ENCODE measurements at regions not wholly inside any gene's neighbourhood (a gene's known extent, or its start where the extent isn't known, plus 50 kb on each side); places are given as distances from the start of the nearest gene placed in this dataset.

DNA sequence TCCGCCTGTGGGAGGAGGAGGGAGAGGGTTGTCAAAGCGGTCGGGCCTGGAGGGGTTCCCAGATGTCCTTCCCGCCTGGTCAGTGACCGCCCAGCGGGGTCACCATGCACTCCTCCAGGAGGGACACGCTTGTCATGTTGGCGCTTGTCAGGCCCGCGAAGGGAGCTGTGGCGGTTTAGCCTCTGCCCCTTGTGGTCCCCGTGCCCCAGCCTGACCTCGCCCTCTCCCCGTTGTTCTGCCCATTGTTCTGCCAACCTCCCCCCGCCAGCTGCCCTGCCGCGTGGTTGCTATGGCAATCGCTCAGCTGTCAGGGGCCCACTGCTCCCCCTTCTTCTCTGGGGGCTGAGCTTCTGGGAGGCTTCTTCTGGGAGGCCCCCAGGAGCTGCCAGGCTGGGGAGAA is 146.4 kb upstream of the CIBAR2 start:
- intact Hi-C loops (cut with DNase I; ENCODE audit: low total_unique reads): no loop called here
- DNase-seq (ENCODE audit: low spot score in 2 of 2): no peak

DNA sequence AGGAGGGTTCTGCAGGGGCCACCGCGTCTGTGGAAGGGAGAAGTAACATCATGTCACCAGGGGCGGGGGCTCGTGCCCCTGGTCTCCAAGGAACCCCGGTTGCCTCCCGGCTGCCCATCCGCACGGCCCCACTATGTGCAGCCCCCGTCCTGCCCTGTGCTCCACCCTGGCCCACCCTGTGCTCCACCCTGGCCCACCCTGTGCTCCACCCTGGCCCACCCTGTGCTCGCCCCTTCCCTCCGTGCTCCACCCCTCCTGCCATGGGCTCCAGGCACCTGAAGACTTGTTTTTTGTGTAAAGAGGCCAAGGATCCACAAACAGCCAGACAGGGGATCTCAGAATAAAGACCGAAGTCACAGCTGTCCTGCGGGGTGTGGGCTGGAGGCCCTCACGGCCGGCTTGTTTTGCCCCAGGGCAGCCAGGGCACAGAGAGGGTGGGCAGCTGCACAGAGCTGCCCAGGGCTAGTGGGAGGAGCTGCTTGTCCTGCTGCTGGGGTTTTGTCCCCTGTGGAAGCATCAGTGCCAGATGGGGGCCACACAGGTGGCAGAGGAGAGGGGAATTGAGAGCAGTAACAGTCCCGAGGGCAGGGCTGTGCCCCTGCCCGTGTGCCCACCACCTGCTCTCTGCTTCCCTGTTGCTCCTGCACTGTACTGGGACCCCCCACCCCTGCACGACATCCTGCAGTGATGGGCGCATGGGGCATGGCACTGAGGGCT is 147.0 kb upstream of the CIBAR2 start:
- 84% methylated on average over 11 to 16 of the region's 19 CpGs for WGBS, 2 donors
- H3K4me3 ChIP-seq (ENCODE audit: low read depth, poor library complexity, severe bottlenecking): no peak overlapping the region
- DNase-seq (ENCODE audit: low spot score in 2 of 2): no peak
- intact Hi-C loops (cut with DNase I; ENCODE audit: low total_unique reads): no loop called here
- no peak for TF ChIP-seq POLR2A (IDR thresholded peaks at IDR 0.05)
- TF ChIP-seq, protein P1, sequence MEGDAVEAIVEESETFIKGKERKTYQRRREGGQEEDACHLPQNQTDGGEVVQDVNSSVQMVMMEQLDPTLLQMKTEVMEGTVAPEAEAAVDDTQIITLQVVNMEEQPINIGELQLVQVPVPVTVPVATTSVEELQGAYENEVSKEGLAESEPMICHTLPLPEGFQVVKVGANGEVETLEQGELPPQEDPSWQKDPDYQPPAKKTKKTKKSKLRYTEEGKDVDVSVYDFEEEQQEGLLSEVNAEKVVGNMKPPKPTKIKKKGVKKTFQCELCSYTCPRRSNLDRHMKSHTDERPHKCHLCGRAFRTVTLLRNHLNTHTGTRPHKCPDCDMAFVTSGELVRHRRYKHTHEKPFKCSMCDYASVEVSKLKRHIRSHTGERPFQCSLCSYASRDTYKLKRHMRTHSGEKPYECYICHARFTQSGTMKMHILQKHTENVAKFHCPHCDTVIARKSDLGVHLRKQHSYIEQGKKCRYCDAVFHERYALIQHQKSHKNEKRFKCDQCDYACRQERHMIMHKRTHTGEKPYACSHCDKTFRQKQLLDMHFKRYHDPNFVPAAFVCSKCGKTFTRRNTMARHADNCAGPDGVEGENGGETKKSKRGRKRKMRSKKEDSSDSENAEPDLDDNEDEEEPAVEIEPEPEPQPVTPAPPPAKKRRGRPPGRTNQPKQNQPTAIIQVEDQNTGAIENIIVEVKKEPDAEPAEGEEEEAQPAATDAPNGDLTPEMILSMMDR (IDR thresholded peaks at IDR 0.05): no peak

More for the DNA sequence above, 146.4 kb upstream of the CIBAR2 start:
- WGBS, 2 donors: 62 to 66% methylated on average over 18 of the region's 18 CpGs
- TF ChIP-seq POLR2A (IDR thresholded peaks at IDR 0.05): no peak
- TF ChIP-seq, protein P1 (IDR thresholded peaks at IDR 0.05): no peak
- no peak overlapping the region for H3K4me3 ChIP-seq (ENCODE audit: low read depth, poor library complexity, severe bottlenecking)

DNA sequence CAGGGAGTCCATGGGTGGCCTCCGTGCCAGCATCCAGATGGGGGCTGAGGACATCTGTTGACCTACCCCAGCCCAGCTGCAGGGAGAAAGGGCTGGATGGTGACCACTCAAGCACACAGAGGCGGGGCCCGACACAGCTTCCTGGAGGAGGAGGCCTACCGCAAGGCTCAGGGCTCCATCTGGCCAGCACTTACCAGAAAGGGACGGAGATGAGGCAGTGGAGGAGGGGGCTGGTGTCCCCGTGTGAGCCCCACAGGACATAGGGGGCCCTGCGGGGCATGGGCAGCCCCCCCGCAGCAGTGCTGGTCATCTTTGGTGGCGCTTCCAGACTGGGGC is 147.5 kb upstream of the CIBAR2 start:
- TF ChIP-seq, protein P1 (IDR thresholded peaks at IDR 0.05): no peak
- no peak for TF ChIP-seq POLR2A (IDR thresholded peaks at IDR 0.05)
- 84 to 86% methylated on average over 9 of the region's 9 CpGs for WGBS, 2 donors
- DNase-seq (ENCODE audit: low spot score in 2 of 2): no peak
- intact Hi-C loops (cut with DNase I; ENCODE audit: low total_unique reads): no loop called here
- no peak overlapping the region for H3K4me3 ChIP-seq (ENCODE audit: low read depth, poor library complexity, severe bottlenecking)

DNA sequence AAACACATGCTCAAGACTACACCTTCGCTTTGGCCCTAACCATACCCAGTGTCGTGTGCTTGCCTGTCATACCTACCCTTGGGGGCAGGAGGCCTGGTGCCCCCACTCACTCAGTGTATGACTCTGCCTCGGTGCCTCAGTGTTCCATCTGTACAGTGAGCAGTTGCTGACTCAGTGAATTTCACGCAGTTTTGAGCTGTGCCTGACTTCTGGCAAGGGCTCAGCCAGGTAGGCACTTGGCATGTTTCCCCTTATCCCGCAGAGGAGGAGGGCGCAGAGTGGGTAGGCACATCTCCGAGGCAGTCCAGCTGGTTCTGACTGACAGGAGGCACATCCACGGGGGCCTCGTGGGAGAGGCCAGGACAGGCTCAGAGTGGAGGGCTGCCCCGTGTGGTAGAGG is 148.9 kb upstream of the CIBAR2 start:
- H3K4me3 ChIP-seq (ENCODE audit: low read depth, poor library complexity, severe bottlenecking): no peak overlapping the region
- intact Hi-C loops (cut with DNase I; ENCODE audit: low total_unique reads): no loop called here
- WGBS, 2 donors: 57 to 70% methylated on average over 9 to 10 of the region's 10 CpGs
- DNase-seq (ENCODE audit: low spot score in 2 of 2): no peak
- TF ChIP-seq POLR2A (IDR thresholded peaks at IDR 0.05): no peak
- TF ChIP-seq, protein P1 (IDR thresholded peaks at IDR 0.05): no peak

DNA sequence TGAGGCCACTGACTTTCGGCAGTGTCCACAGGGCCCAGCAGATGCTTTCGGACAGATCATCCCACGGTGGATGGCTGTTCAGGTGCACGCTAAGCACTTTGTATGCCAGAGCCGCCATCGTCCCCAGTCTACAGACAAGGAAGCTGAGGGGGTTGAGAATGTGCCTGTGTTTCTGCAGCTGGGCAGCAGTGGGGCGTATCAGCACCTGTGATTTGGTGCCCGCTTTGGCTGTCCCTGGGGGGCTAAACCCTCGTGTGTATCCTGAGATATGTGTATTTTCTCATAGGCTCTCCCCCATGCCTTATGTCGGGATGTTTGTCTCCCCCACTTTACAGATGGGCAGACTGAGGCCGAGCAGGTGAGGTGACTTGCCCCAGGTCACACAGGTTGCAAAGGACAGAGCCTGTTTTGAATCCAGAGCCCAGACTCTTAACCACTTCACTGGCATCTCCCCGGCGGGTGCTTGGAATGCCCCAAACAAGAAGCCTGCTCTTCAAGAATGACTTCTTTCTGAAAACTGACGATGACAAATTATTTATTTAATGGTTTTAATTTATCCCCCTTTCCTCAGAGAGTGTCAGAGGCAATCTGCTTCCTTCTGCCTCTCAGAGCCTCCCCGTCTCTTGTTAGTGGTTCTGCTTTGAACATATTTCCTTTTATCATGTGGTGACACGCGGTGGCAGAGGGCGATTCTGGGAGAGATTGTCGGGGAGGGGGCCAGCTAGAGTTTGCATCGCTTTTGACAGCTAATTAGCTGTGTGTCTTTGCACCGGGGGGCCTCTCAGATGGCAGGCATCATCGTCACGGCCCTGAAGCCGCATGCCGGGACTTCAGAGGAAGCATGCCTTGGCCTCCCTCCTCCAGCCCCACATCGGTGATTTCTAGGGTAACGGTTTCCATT is 149.6 kb upstream of the CIBAR2 start:
- DNase-seq (ENCODE audit: low spot score in 2 of 2): no peak
- TF ChIP-seq, protein P1 (IDR thresholded peaks at IDR 0.05): no peak
- TF ChIP-seq POLR2A (IDR thresholded peaks at IDR 0.05): no peak
- H3K4me3 ChIP-seq (ENCODE audit: low read depth, poor library complexity, severe bottlenecking): no peak overlapping the region
- intact Hi-C loops (cut with DNase I; ENCODE audit: low total_unique reads): no loop called here
- WGBS, 2 donors: 71 to 78% methylated on average over 24 to 26 of the region's 27 CpGs

All from lower leg skin (tissue), 4 donors.